ENCODE measurements at regions not wholly inside any gene's neighbourhood (a gene's known extent, or its start where the extent isn't known, plus 50 kb on each side); places are given as distances from the start of the nearest gene placed in this dataset.

DNA sequence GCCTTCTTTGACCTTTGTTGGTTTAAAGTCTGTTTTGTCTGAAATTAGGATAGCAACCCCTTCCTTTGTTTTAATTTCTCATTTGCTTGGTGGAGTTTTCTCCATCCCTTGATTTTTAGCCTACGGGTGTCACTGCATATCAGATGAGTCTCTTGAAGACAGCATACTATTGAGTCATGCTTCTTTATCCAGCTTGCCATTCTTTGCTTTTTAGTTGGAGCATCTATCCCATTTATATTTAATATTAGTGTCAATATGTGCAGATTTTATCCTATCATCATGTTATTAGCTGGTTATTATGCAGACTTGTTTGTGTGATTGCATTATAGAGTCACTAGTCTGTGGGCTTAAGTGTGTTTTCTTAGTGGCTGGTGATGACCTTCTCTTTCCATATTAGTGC, 622.2 kb downstream of the MMUT start:
- TF ChIP-seq, protein P1, sequence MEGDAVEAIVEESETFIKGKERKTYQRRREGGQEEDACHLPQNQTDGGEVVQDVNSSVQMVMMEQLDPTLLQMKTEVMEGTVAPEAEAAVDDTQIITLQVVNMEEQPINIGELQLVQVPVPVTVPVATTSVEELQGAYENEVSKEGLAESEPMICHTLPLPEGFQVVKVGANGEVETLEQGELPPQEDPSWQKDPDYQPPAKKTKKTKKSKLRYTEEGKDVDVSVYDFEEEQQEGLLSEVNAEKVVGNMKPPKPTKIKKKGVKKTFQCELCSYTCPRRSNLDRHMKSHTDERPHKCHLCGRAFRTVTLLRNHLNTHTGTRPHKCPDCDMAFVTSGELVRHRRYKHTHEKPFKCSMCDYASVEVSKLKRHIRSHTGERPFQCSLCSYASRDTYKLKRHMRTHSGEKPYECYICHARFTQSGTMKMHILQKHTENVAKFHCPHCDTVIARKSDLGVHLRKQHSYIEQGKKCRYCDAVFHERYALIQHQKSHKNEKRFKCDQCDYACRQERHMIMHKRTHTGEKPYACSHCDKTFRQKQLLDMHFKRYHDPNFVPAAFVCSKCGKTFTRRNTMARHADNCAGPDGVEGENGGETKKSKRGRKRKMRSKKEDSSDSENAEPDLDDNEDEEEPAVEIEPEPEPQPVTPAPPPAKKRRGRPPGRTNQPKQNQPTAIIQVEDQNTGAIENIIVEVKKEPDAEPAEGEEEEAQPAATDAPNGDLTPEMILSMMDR (IDR thresholded peaks at IDR 0.05), result no peak
- TF ChIP-seq POLR2A (IDR thresholded peaks at IDR 0.05), result no peak
- H3K27ac ChIP-seq, result no peak overlapping the region
- no peak overlapping the region for H3K4me3 ChIP-seq
- no peaks in the 10 kb centered on the region for H3K9me3 ChIP-seq
- intact Hi-C loops (cut with DNase I; ENCODE audit: low total_unique reads), result no loop called here
- 92 to 94% methylated on average over 1 of the region's 1 CpG for WGBS, 2 donors
- DNase-seq, result no peak
- no peaks in the 10 kb centered on the region for H3K27me3 ChIP-seq
- no peaks in the 10 kb centered on the region for H3K4me1 ChIP-seq
- no peaks in the 10 kb centered on the region for H3K36me3 ChIP-seq (ENCODE audit: low read depth, missing control alignments)

DNA sequence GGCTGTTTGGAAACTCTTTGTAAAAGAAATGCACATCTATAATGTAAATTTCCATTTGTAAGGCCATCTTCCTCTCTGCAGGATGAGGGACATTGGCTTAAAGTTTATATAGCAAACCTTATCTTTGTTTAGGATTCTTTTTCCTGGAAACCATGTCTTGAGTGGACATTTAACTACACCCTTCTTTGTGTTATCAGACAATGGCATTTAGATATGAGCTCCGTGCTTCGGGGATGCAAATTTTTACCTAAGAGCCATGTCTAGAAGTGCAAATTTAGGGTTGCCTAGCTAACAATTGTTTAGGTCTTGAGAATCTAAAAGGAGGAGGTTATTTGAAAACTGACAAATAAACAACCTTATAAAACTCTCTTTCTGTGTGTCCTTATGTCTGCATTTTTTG, 623.8 kb downstream of the MMUT start:
- Histone ChIP-seq H3K9me3 (no peaks in the 10 kb centered on the region), H3K4me1 (no peaks in the 10 kb centered on the region), H3K27ac (no peak overlapping the region), H3K4me3 (no peak overlapping the region), H3K27me3 (no peaks in the 10 kb centered on the region), H3K36me3 (ENCODE audit: low read depth, missing control alignments) (no peaks in the 10 kb centered on the region)
- 30 to 38% methylated on average over 2 of the region's 2 CpGs for WGBS, 2 donors
- TF ChIP-seq, protein P1 (IDR thresholded peaks at IDR 0.05), result no peak
- TF ChIP-seq POLR2A (IDR thresholded peaks at IDR 0.05), result no peak
- no peak for DNase-seq
- intact Hi-C loops (cut with DNase I; ENCODE audit: low total_unique reads), result no loop called here

DNA sequence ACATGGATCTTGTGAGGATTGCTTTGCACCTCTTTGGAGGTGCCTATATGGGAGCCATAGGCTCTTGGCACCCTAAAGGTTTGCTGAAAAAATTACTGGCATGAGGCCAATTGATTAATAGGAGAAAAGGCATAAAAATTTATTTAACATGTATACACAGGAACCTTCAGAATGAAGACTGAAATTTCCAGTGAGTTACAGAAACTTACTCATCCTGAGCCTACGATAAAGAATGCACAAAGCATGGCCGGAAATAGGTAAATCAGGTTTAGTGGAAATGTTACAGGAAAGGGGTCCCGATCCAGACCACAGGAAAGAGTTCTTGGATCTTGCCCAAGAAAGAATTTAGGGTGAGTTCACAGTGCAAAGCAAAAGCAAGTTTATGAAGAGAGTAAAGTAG, 625.3 kb downstream of the MMUT start:
- no peaks in the 10 kb centered on the region for H3K4me1 ChIP-seq
- H3K27ac ChIP-seq, result no peak overlapping the region
- intact Hi-C loops (cut with DNase I; ENCODE audit: low total_unique reads), result no loop called here
- H3K9me3 ChIP-seq, result no peaks in the 10 kb centered on the region
- TF ChIP-seq, protein P1 (IDR thresholded peaks at IDR 0.05), result no peak
- no peak for TF ChIP-seq POLR2A (IDR thresholded peaks at IDR 0.05)
- no peaks in the 10 kb centered on the region for H3K27me3 ChIP-seq
- DNase-seq, result no peak
- no peaks in the 10 kb centered on the region for H3K36me3 ChIP-seq (ENCODE audit: low read depth, missing control alignments)
- no peak overlapping the region for H3K4me3 ChIP-seq
- 88 to 91% methylated on average over 3 of the region's 3 CpGs for WGBS, 2 donors

DNA sequence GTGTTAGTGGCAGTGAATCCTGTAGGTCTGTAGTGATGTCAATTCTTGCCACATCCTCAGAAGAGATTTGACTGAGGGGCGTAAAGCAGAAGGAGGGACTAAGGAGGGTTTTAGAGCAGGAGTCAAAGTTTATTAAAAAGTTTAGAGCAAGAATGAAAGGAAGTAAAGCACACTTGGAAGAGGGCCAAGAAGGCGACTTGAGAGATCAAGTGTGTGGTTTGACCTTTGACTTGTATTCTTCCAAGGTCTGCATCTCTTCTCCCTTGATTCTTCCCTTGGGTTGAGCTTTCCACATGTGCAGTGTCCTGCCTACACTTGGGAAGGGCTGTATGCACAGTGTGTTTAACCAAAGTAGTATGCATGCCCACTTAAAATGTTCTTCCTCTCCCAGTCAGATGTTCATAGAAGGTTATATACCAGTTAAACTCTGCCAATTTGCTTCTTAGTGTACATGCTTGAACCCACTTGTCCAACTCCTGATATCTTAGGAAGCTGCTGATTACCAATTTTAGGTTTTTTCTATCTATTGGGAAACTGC, 627.6 kb downstream of the MMUT start:
- Histone ChIP-seq H3K9me3 (no peaks in the 10 kb centered on the region), H3K27me3 (no peaks in the 10 kb centered on the region), H3K4me1 (no peaks in the 10 kb centered on the region), H3K27ac (no peak overlapping the region), H3K4me3 (no peak overlapping the region), H3K36me3 (ENCODE audit: low read depth, missing control alignments) (no peaks in the 10 kb centered on the region)
- no peak for TF ChIP-seq POLR2A (IDR thresholded peaks at IDR 0.05)
- TF ChIP-seq, protein P1 (IDR thresholded peaks at IDR 0.05), result no peak
- intact Hi-C loops (cut with DNase I; ENCODE audit: low total_unique reads), result no loop called here
- DNase-seq, result no peak
- 61 to 63% methylated on average over 2 of the region's 2 CpGs for WGBS, 2 donors

DNA sequence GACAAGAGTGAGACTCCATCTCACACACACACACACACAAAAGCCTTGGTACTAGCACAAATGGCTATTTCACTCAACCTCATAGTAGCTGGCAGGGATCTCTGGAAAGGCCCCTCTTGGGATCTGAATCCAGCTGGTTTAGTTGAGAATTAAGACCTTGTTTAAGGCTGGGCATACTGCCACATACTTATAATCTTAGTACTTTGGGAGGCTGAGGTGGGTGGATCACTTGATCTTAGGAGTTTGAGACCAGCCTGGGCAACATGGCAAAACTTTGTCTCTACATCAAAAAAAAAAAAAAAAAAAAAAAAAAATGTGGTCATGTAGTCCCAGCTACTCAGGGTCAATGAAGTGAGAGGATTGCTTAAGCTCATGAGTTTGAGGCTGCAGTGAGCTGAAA, 628.3 kb downstream of the MMUT start:
- Histone ChIP-seq H3K36me3 (ENCODE audit: low read depth, missing control alignments) (no peaks in the 10 kb centered on the region), H3K4me1 (no peaks in the 10 kb centered on the region), H3K9me3 (no peaks in the 10 kb centered on the region), H3K27me3 (no peaks in the 10 kb centered on the region), H3K4me3 (no peak overlapping the region), H3K27ac (no peak overlapping the region)
- DNase-seq, result no peak
- no peak for TF ChIP-seq POLR2A (IDR thresholded peaks at IDR 0.05)
- TF ChIP-seq, protein P1 (IDR thresholded peaks at IDR 0.05), result no peak
- intact Hi-C loops (cut with DNase I; ENCODE audit: low total_unique reads), result no loop called here

Data from testis (tissue), 2 donors.